ENCODE measurements at regions not wholly inside any gene's neighbourhood (a gene's known extent, or its start where the extent isn't known, plus 50 kb on each side); places are given as distances from the start of the nearest gene placed in this dataset.

DNA sequence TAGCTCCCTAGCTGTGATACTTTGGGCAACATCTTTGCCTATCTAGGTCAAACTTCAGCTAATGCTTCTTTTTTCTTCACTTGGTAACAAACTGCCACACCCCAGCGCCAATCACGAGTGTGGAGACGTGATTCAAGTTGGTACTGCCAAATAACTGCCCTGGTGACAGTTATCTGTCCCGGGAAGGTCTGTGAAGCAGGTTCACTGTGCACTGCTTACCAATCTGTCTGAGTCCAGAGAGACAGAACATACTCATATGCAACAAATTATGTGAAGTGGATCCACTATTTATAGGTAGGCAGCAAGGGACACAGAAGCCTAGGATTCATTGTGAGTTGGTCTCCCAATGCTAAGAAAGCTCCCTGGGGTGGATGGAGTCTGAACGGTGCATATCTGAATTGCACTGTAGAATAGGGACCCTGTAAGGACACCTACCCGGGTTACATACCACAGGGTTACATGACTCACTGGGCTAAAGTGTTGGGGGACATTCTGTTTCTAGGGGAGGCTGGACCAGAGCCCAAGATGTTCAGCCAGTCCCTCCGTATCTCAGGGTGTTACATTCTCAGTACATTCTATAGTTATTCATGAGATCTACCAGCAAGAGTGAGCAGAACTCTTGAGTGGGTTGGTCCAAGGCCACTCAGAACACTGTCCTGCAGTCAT is 95.4 kb upstream of the STC2 start:
- H3K4me1 ChIP-seq, result peaks cover 0 to 3% (median 0%) of the 10 kb centered on the region in 4 donors
- TF ChIP-seq POLR2AphosphoS5 (IDR thresholded peaks at IDR 0.05) (no peak), EP300 (IDR thresholded peaks at IDR 0.05) (no peak), POLR2A (IDR thresholded peaks at IDR 0.05) (no peak)
- TF ChIP-seq, protein P1, sequence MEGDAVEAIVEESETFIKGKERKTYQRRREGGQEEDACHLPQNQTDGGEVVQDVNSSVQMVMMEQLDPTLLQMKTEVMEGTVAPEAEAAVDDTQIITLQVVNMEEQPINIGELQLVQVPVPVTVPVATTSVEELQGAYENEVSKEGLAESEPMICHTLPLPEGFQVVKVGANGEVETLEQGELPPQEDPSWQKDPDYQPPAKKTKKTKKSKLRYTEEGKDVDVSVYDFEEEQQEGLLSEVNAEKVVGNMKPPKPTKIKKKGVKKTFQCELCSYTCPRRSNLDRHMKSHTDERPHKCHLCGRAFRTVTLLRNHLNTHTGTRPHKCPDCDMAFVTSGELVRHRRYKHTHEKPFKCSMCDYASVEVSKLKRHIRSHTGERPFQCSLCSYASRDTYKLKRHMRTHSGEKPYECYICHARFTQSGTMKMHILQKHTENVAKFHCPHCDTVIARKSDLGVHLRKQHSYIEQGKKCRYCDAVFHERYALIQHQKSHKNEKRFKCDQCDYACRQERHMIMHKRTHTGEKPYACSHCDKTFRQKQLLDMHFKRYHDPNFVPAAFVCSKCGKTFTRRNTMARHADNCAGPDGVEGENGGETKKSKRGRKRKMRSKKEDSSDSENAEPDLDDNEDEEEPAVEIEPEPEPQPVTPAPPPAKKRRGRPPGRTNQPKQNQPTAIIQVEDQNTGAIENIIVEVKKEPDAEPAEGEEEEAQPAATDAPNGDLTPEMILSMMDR (IDR thresholded peaks at IDR 0.05), result no peak
- intact Hi-C loops (cut with DNase I; ENCODE audit: low total_unique reads), result no loop called here
- no peaks in the 10 kb centered on the region for H3K36me3 ChIP-seq
- DNase-seq, result no peak
- no peak overlapping the region for H3K4me3 ChIP-seq
- 72 to 86% (median 82%) methylated on average over 7 of the region's 7 CpGs for WGBS, 5 donors
- no peak overlapping the region for H3K27ac ChIP-seq
- peaks cover 0 to 26% (median 19%) of the 10 kb centered on the region in 4 donors for H3K9me3 ChIP-seq
- H3K27me3 ChIP-seq, result no peaks in the 10 kb centered on the region

DNA sequence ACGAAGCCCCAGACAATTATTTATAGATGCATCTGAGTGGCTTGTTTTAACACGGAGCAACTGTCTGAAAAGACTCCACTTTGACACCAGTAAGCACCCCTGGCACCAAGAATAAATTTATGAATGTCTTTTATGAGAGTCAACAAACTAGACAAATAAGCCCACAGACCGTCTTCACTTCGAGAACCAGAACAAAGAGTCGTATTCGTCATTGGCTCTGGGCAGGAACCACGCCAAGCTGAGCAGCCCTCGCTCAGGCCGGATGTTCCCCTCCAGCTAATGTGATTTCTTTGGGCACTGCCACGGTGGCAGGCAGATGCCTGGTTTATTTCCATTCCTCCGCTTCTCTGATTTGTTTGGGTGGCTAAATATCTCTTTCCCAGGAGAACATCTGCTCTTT is 91.9 kb upstream of the STC2 start:
- H3K9me3 ChIP-seq, result peaks cover 0 to 30% (median 19%) of the 10 kb centered on the region in 4 donors
- peaks cover 0 to 3% (median 0%) of the 10 kb centered on the region in 4 donors for H3K4me1 ChIP-seq
- WGBS, 5 donors, result 56 to 79% (median 66%) methylated on average over 11 of the region's 11 CpGs
- intact Hi-C loops (cut with DNase I; ENCODE audit: low total_unique reads), result no loop called here
- peak overlapping the region in 3 of 5 donors; percentile 25 to 70 (median 46) for H3K27ac ChIP-seq
- H3K4me3 ChIP-seq, result no peak overlapping the region
- TF ChIP-seq POLR2A (IDR thresholded peaks at IDR 0.05) (no peak), POLR2AphosphoS5 (IDR thresholded peaks at IDR 0.05) (peak in 1 of 3 donors; percentile 32)
- no peaks in the 10 kb centered on the region for H3K36me3 ChIP-seq
- peak in 1 of 2 donors; percentile 71 for DNase-seq
- no peaks in the 10 kb centered on the region for H3K27me3 ChIP-seq

DNA sequence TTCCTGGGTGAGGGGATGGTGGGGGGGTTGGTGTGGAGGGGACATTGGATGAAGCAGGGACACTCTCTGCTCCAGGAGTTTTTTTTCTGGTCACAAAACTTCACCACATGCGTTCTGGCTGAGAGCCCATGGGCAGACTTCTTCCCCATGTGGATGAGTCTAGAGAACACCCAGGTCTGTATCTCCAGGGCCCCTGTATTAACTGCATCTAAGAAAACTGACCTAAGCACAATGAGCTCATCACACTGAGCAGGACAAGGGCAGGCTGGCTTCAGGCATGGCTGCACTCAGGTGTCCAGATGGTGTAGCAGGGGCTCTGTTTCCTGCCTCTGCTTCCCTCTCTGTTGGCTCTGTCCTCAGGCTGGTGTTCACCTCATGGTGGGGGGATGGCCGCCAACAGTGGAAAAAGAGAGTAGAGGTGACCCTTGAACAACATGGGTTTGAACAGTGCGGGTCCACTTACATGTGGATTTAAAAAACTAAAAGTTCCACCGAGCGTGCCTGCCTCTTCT is 85.3 kb upstream of the STC2 start:
- Histone ChIP-seq H3K4me1 (no peaks in the 10 kb centered on the region), H3K36me3 (no peaks in the 10 kb centered on the region), H3K27ac (no peak overlapping the region), H3K4me3 (no peak overlapping the region), H3K27me3 (no peaks in the 10 kb centered on the region), H3K9me3 (peaks cover 0 to 3% (median under 1%) of the 10 kb centered on the region in 4 donors)
- WGBS, 5 donors, result 88 to 94% (median 91%) methylated on average over 5 of the region's 5 CpGs
- intact Hi-C loops (cut with DNase I; ENCODE audit: low total_unique reads), result no loop called here
- TF ChIP-seq POLR2A (IDR thresholded peaks at IDR 0.05), result no peak
- DNase-seq, result no peak

DNA sequence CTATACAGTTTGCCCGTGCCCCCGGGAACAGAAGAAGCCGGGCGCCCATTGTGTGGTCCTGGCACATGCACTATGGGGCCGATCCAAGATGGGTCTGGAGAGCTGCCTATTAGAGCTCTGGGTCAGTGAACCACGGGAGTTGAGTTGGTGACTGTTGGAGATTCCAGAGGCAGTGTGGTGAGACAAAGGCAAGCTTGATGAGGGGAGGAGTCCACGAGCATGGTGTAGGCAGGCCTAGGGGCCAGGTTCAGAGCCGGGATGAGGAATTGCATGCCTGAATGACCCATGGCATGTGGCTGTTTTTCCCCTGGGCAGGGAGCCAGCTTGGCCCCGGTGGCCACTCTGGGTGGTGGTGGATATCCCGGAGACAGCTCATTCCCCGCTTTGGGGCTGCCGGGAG is 84.4 kb upstream of the STC2 start:
- no peak for DNase-seq
- intact Hi-C loops (cut with DNase I; ENCODE audit: low total_unique reads), result no loop called here
- WGBS, 5 donors, result 67 to 85% (median 81%) methylated on average over 12 of the region's 12 CpGs

DNA sequence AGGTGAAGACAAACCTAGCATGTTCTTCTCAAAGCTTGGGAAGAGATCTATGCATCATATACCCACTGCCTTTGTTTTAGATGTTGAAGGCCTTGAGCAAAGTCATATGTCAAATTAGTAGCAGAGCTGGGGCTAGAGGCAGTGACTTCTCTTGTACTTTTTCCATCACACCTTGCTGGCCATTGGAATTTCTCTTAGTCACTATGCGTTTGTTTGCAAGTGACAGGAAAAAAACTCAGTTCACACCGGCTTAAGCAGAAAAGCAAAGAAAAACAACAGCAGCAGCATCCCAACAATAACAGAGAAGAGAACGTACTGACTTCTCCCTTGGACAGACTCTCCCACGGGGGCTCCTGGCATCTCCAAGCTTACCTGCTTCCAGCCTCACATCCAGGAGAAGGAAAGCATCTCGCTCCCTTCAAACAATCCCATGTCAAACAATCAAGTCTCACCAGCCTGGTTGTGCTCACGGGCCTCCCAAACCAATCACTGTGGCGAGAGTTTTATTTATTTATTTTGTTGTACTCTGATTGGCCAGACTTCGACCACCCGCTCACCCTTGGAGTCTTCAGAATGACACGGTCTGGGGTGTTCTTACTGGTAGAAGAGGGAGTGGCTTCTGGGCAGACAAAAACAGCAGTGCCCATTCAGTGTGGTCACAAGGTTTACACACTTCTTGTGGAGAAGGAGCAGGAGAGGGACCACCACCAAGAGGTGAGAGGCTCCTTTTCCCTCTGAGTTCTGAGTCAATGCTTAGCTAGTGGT is 83.8 kb upstream of the STC2 start:
- intact Hi-C loops (cut with DNase I; ENCODE audit: low total_unique reads), result no loop called here

More for the DNA sequence above, 84.4 kb upstream of the STC2 start:
- Histone ChIP-seq H3K36me3 (no peaks in the 10 kb centered on the region), H3K4me1 (no peaks in the 10 kb centered on the region), H3K27me3 (no peaks in the 10 kb centered on the region), H3K9me3 (no peaks in the 10 kb centered on the region), H3K27ac (no peak overlapping the region), H3K4me3 (no peak overlapping the region)
- TF ChIP-seq POLR2A (IDR thresholded peaks at IDR 0.05) (no peak), POLR2AphosphoS5 (IDR thresholded peaks at IDR 0.05) (no peak), EP300 (IDR thresholded peaks at IDR 0.05) (no peak)
- TF ChIP-seq, protein P1 (IDR thresholded peaks at IDR 0.05), result no peak

More for the DNA sequence above, 83.8 kb upstream of the STC2 start:
- Histone ChIP-seq H3K27ac (no peak overlapping the region), H3K36me3 (no peaks in the 10 kb centered on the region), H3K4me3 (no peak overlapping the region), H3K9me3 (no peaks in the 10 kb centered on the region), H3K4me1 (no peaks in the 10 kb centered on the region), H3K27me3 (no peaks in the 10 kb centered on the region)
- no peak for DNase-seq
- 49 to 78% (median 63%) methylated on average over 10 of the region's 10 CpGs for WGBS, 5 donors
- TF ChIP-seq, protein P1 (IDR thresholded peaks at IDR 0.05), result no peak
- TF ChIP-seq POLR2AphosphoS5 (IDR thresholded peaks at IDR 0.05), result no peak
- no peak for TF ChIP-seq POLR2A (IDR thresholded peaks at IDR 0.05)
- no peak for TF ChIP-seq EP300 (IDR thresholded peaks at IDR 0.05)

Measured in stomach (tissue), 8 donors.